ENCODE measurements at regions not wholly inside any gene's neighbourhood (a gene's known extent, or its start where the extent isn't known, plus 50 kb on each side); places are given as distances from the start of the nearest gene placed in this dataset.

GRCh38 chr1:230517786-230518185 is 91.7 kb upstream of the PGBD5 start:
- no peak for TF ChIP-seq POLR2AphosphoS5 (IDR thresholded peaks at IDR 0.05)
- TF ChIP-seq CTCF (IDR thresholded peaks at IDR 0.05; ENCODE audit: poor library complexity, severe bottlenecking) = no peak
- TF ChIP-seq EZH2 (IDR thresholded peaks at IDR 0.05; ENCODE audit: borderline replicate concordance, insufficient read depth, low read length, poor library complexity, severe bottlenecking) = no peak
- TF ChIP-seq TAF1 (IDR thresholded peaks at IDR 0.05; ENCODE audit: low read depth) = no peak
- TF ChIP-seq SMC3 (conservative IDR thresholded peaks at IDR 0.05; ENCODE audit: poor library complexity) = no peak
- no peak for TF ChIP-seq EP300 (conservative IDR thresholded peaks at IDR 0.05; ENCODE audit: poor library complexity, severe bottlenecking)
- no peak for TF ChIP-seq RAD21 (conservative IDR thresholded peaks at IDR 0.05)
- no peak for TF ChIP-seq MXI1 (conservative IDR thresholded peaks at IDR 0.05; ENCODE audit: poor library complexity, severe bottlenecking)
- no peak for TF ChIP-seq REST (IDR thresholded peaks at IDR 0.05; ENCODE audit: borderline replicate concordance)
